Myocyte (in vitro differentiated cells): ENCODE measurements at regions not wholly inside any gene's neighbourhood (a gene's known extent, or its start where the extent isn't known, plus 50 kb on each side); places are given as distances from the start of the nearest gene placed in this dataset.
"Not testable (repeated sequence)": the region's sequence is repeated elsewhere in the genome, so short reads cannot be mapped to it uniquely, and the experiment has no call there.

ENCODE experiments used
- DNase-seq: peaks from one replicate; pipeline ENCODE4 v3.0.0-alpha.2; 2012; ENCODE audit warnings: low read depth

DNA sequence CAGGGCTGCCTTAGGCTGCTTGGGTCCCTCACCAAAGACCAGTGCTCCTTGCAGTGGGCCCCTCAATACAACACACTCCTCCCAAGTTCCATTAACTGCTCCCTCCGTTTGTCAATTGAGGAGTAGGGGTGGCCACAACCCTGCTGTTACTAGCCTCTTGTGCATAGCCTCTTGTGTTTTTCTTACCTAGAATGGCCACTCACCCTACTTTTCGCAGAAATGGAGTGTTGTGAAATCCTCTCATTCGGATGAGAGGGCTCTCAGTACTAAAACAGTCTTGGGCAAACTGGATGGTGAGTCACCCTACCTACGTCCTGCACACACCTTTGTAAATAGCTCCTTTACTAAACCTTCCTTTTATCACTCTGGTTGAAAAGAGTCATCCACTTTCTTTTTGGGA, 253.9 kb downstream of the OSR1 start:
- DNase-seq = no peak

- DNase-seq = no peak
Measured at GRCh38 chr2:19102696-19103423, 255.6 kb downstream of the OSR1 start.

DNA sequence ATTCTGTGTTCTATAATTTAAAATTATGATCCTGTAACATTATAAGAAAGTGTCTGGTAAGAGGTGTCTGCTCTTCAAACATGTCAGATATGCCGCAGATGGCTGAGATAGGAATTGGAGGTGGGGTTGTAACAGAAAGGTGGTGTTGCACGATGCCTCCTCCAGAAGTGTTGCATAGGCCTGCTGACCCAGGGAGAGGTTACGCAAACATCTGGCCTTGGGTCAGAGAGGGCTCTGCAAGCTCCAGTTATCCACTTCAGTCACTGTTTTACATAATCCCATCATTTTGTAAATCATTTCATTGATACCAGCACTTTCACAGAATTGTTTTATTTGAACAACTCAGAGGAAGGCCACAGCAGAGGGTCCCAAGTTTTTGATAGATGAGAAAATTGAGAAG, 256.5 kb downstream of the OSR1 start:
- DNase-seq = no peak

DNA sequence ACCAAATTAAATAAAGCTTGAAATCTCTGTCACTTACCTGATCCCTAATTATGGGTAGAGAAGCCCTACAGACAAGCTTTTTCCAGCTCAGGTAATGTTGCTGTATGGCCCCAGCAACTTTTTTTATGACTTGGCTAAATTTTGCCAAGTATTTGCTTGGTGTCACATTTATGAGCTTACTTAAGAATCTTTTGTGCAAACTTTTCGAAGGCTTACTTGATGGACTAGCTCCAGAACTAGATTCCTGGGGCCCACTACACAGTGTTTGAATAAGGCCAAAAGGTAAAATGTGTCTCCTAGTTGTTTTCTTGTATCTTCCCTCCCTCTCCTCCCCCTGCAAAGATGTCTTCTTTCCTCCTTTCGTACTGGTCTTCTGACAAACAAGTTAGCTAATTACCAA, 257.9 kb downstream of the OSR1 start:
- no peak for DNase-seq

- no peak for DNase-seq
Measured at GRCh38 chr2:19099181-19099580, 259.2 kb downstream of the OSR1 start.

DNA sequence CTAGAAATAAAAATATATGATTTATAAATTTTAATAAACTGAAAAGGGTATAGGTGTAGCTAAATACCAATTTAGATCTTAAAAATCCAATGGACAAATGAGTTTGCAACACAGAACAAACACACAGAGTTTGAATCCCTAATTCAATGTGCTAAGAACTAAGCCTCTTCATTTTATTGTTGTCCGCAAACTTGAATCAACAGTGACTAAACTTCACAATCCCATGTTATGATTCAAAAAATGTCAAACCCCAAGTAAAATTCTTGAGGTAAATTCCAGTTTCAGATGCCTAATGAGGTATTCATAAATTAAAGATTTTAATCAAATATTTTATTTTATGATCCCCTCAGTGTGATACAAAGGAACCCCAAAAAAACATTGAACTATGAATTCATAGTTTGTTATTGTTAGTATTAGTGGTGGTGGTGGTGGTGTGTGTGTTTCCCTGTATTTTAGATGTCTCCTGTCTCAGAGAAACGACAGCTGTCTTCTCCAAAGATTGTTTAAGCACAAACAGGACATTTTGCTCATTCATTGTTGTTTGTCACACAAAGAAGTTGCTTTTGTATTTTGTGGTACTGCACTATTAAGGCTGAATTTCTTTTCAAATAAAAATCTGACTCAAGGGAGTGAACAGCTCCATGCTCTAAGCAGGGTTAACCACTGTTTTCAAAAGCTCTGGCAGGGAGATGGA, 259.8 kb downstream of the OSR1 start:
- DNase-seq = no peak

DNA sequence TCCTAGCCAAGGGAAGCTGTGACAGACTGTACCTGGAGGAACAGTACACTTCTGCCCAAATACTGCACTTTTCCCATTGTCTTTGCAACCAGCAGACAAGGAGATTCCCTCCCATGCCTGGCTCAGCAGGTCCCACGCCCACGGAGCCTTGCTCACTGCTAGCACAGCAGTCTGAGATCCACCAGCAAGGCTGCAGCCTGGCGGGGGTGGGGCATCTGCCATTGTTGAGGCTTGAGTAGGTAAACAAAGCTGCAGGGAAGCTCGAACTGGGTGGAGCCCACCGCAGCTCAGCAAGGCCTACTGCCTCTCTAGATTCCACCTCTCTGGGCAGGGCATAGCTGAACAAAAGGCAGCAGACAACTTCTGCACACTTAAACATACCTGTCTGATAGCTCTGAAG, 268.9 kb downstream of the OSR1 start:
- not testable (repeated sequence) for DNase-seq

GRCh38 chr2:19086231-19086651, 272.2 kb downstream of the OSR1 start:
- no peak for DNase-seq

- DNase-seq = no peak
Measured at GRCh38 chr2:19078709-19079108, 279.7 kb downstream of the OSR1 start.

GRCh38 chr2:19073522-19073921, 284.9 kb downstream of the OSR1 start:
- peak; percentile 93 for DNase-seq

GRCh38 chr2:19072161-19072560, 286.3 kb downstream of the OSR1 start:
- no peak for DNase-seq

GRCh38 chr2:19070886-19071285, 287.5 kb downstream of the OSR1 start:
- DNase-seq = no peak

- no peak for DNase-seq
Measured at GRCh38 chr2:19068206-19068605, 290.2 kb downstream of the OSR1 start.

GRCh38 chr2:19062370-19062769, 296.1 kb downstream of the OSR1 start:
- no peak for DNase-seq

GRCh38 chr2:19059076-19059475, 299.3 kb downstream of the OSR1 start:
- DNase-seq = no peak

- DNase-seq = no peak
Measured at GRCh38 chr2:19051203-19051831, 307.1 kb downstream of the OSR1 start.

- no peak for DNase-seq
Measured at GRCh38 chr2:19050354-19050753, 308.1 kb downstream of the OSR1 start.

DNA sequence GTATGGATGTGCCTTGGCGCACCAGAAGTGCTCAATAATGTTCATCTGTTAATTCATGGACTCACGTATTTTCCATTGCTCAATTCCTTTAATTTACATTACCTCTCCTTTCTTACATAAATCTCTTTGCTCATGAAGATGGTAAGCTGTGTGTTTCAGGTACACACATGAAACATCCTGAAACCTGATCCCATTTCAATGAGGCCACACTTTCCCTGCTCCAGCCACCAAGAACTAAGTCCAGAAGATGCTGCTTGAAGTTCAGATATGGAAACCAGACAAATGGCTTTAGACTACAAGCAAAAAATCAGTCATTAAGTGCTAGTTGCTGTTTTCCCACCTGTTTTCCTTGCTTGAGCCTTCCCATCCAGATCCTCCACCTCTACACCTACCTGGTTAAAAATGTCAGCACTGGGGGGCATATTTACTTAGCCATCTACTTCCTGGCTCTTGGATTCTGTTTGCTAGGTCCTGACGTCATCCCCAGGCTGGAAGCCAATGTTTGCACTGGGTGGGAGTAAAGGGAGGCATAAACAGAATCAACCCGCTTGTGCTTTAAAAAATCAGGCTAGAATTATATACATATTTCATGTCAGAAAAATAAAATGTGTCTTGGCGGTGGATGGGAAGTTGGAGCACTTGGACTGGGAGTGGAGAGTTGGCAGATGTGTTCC, 309.7 kb downstream of the OSR1 start:
- DNase-seq = no peak

DNA sequence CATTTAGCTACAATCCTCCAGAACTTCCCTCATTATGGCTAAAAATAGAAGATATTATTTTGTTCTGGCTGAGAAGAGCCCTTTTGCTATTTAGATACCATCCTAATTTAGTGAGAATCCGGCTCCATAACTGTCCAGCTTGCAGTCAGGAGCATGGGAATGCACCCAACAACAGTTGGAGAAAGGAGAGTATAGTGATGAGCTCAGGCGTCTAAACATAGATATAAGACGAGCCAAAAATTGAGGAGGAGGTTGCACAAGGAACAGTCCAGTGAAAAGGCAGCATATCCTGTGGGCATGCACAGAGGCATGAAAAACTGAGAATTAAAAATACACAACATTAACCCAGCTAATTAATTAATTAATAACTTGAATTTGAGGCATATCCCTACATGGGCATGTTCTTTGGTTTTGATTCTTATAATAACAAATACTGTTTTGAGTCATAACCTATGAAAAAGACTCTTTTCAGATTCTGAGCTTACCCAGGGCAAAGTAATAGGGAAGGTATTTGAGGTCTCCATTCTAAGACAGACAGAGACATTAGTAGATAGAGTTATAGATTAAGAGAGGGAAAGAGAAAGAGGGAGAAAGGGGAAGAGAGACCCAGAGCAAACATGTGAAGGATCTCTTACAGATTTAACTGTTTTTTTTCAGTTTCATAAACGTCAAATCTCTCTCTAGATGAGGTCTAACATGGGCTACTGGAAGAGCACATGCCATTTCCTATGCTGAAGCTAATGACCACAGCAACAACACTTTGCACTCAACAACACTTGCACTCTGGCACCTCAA, 311.2 kb downstream of the OSR1 start:
- DNase-seq = peak; percentile 77

DNA sequence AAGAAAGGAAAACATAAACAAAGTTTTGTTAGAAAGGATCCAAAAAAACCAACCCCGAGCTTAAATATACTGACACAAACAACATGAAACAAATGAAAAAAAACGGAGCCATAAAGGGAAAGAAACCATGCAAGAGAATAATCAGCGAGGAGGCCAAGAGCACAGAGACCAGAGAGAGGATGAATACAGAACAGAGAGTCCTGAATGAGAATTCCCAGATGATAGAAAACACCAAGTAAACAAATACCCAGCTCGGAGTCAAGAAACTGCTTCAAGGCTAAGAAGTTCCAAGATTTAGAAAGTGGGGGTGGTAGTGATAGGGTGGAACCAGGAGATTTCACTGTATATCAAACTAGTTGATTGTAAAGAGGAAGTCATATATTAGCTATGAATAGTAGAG, 313.3 kb downstream of the OSR1 start:
- DNase-seq = no peak

GRCh38 chr2:19043893-19044292, 314.5 kb downstream of the OSR1 start:
- peak; percentile 52 for DNase-seq
